H9 (cell line): ENCODE measurements at regions not wholly inside any gene's neighbourhood (a gene's known extent, or its start where the extent isn't known, plus 50 kb on each side); places are given as distances from the start of the nearest gene placed in this dataset.

Experiments
- DNase-seq: peaks from one replicate; pipeline ENCODE4 v3.0.0-alpha.2; 2017
- H2AFZ ChIP-seq: one replicate; pipeline ENCODE4 v1.6.1; 2013; ENCODE audit warnings: mild to moderate bottlenecking, low read length, control low read depth, moderate library complexity
- H2AK5ac ChIP-seq: 2 replicates; pipeline ENCODE4 v1.6.1; 2013; ENCODE audit warnings: low read length, control low read depth, mixed read lengths; ENCODE audit not compliant: insufficient read length
- H2BK120ac ChIP-seq: one replicate; pipeline ENCODE4 v1.6.1; 2013; ENCODE audit warnings: low read depth, mild to moderate bottlenecking, low read length, control low read depth, inconsistent platforms; ENCODE audit not compliant: poor library complexity, severe bottlenecking
- H2BK12ac ChIP-seq: 2 replicates; pipeline ENCODE4 v1.6.1; 2013; ENCODE audit warnings: low read length, control low read depth, mixed read lengths, low read depth; ENCODE audit not compliant: insufficient read length
- H2BK15ac ChIP-seq: 2 replicates; pipeline ENCODE4 v1.6.1; 2013; ENCODE audit warnings: low read depth, low read length, control low read depth
- H2BK20ac ChIP-seq: one replicate; pipeline ENCODE4 v1.6.1; 2013; ENCODE audit warnings: low read depth, mild to moderate bottlenecking, low read length, control low read depth, inconsistent platforms; ENCODE audit not compliant: poor library complexity, severe bottlenecking
- H2BK5ac ChIP-seq: 2 replicates; pipeline ENCODE4 v1.6.1; 2013; ENCODE audit warnings: low read length, control low read depth, mixed read lengths; ENCODE audit not compliant: insufficient read length
- H3K14ac ChIP-seq: 2 replicates; pipeline ENCODE4 v1.6.1; 2013; ENCODE audit warnings: low read length, control low read depth; ENCODE audit not compliant: insufficient read depth
- H3K18ac ChIP-seq: 2 replicates; pipeline ENCODE4 v1.6.1; 2013; ENCODE audit warnings: low read depth, mild to moderate bottlenecking, mixed read lengths, low read length, control low read depth; ENCODE audit not compliant: insufficient read length
- H3K23ac ChIP-seq: 2 replicates; pipeline ENCODE4 v1.6.1; 2013; ENCODE audit warnings: low read length, control low read depth, mixed read lengths, low read depth; ENCODE audit not compliant: insufficient read length
- H3K23me2 ChIP-seq: 2 replicates; pipeline ENCODE4 v1.6.1; 2013; ENCODE audit warnings: low read depth, mild to moderate bottlenecking, mixed read lengths, low read length, control low read depth; ENCODE audit not compliant: insufficient read length, poor library complexity, severe bottlenecking
- H3K27ac ChIP-seq: 2 replicates; pipeline ENCODE4 v1.5.1; 2013; ENCODE audit warnings: low read length, control low read depth, mixed read lengths, low read depth; ENCODE audit not compliant: insufficient read length
- H3K27me3 ChIP-seq: 2 replicates; pipeline ENCODE4 v1.6.1; 2013; ENCODE audit warnings: low read length, control low read depth, inconsistent platforms; ENCODE audit not compliant: insufficient read depth
- H3K4ac ChIP-seq: 2 replicates; pipeline ENCODE4 v1.6.1; 2013; ENCODE audit warnings: low read depth, mild to moderate bottlenecking, control low read depth, inconsistent platforms, low read length, moderate library complexity
- H3K4me1 ChIP-seq: 2 replicates; pipeline ENCODE4 v1.6.1; 2013; ENCODE audit warnings: low read length, control low read depth, inconsistent platforms; ENCODE audit not compliant: insufficient read depth
- H3K4me2 ChIP-seq: 2 replicates; pipeline ENCODE4 v1.6.1; 2013; ENCODE audit warnings: low read length, control low read depth, mixed read lengths; ENCODE audit not compliant: insufficient read length, insufficient read depth
- H3K56ac ChIP-seq: 2 replicates; pipeline ENCODE4 v1.6.1; 2013; ENCODE audit warnings: low read depth, mild to moderate bottlenecking, mixed read lengths, low read length, control low read depth; ENCODE audit not compliant: insufficient read length
- H3K79me1 ChIP-seq: 2 replicates; pipeline ENCODE4 v1.6.1; 2013; ENCODE audit warnings: low read depth, mild to moderate bottlenecking, moderate library complexity, low read length, control low read depth, inconsistent platforms; ENCODE audit not compliant: insufficient read depth, poor library complexity, severe bottlenecking
- H3K79me2 ChIP-seq: 2 replicates; pipeline ENCODE4 v1.6.1; 2013; ENCODE audit warnings: low read length, control low read depth, inconsistent platforms; ENCODE audit not compliant: insufficient read depth
- H3K9ac ChIP-seq: 2 replicates; pipeline ENCODE4 v1.6.1; 2013; ENCODE audit warnings: low read length, control low read depth, mixed read lengths; ENCODE audit not compliant: insufficient read length; ENCODE audit errors: extremely low read depth
- H3K9me3 ChIP-seq: one replicate; pipeline ENCODE4 v1.6.1; 2013; ENCODE audit warnings: low read depth, low read length, inconsistent platforms; ENCODE audit not compliant: control insufficient read depth
- H3T11ph ChIP-seq: one replicate; pipeline ENCODE4 v1.6.1; 2013; ENCODE audit warnings: mild to moderate bottlenecking, low read length, control low read depth, inconsistent platforms
- H4K20me1 ChIP-seq: one replicate; pipeline ENCODE4 v1.6.1; 2013; ENCODE audit not compliant: control insufficient read depth, insufficient read length, insufficient read depth
- H4K5ac ChIP-seq: 2 replicates; pipeline ENCODE4 v1.6.1; 2013; ENCODE audit warnings: low read depth, mild to moderate bottlenecking, mixed read lengths, low read length, control low read depth; ENCODE audit not compliant: insufficient read length
- H4K8ac ChIP-seq: replicated peaks from 2 replicates; pipeline ENCODE4 v1.6.1; 2013; ENCODE audit warnings: low read length, control low read depth, mixed read lengths, low read depth; ENCODE audit not compliant: insufficient read length
- H4K91ac ChIP-seq: 2 replicates; pipeline ENCODE4 v1.6.1; 2013; ENCODE audit warnings: low read depth, mild to moderate bottlenecking, moderate library complexity, mixed read lengths, low read length, control low read depth; ENCODE audit not compliant: insufficient read length
- H3K27ac Mint-ChIP-seq, 3 experiments: 2 replicates in 2 of 3; 3 replicates in 1 of 3; pipeline ENCODE4 v1.8.0; 2020 to 2021; ENCODE audit warnings: mixed read lengths in 3 of 3, mild to moderate bottlenecking in 1 of 3, moderate library complexity in 1 of 3
- H3K27me3 Mint-ChIP-seq: 2 replicates; pipeline ENCODE4 v1.8.0; 2021; ENCODE audit warnings: low read depth, mild to moderate bottlenecking, moderate library complexity, mixed read lengths
- H3K36me3 Mint-ChIP-seq, 3 experiments: 2 replicates in 2 of 3; 3 replicates in 1 of 3; pipeline ENCODE4 v1.8.0; 2020 to 2021; ENCODE audit warnings: low read depth in 3 of 3, mixed read lengths in 3 of 3; ENCODE audit not compliant: insufficient read depth in 1 of 3
- H3K4me1 Mint-ChIP-seq, 2 experiments: 2 replicates each; pipeline ENCODE4 v1.8.0; 2020; ENCODE audit warnings: mixed read lengths in 2 of 2
- H3K4me3 Mint-ChIP-seq, 2 experiments: 2 replicates in 1 of 2; 3 replicates in 1 of 2; pipeline ENCODE4 v1.8.0; 2020 to 2021; ENCODE audit warnings: mild to moderate bottlenecking in 2 of 2, mixed read lengths in 2 of 2, moderate library complexity in 1 of 2
- H3K9me3 Mint-ChIP-seq, 2 experiments: 2 replicates in 1 of 2; 3 replicates in 1 of 2; pipeline ENCODE4 v1.8.0; 2020; ENCODE audit warnings: mild to moderate bottlenecking in 2 of 2, mixed read lengths in 2 of 2, moderate library complexity in 1 of 2
- CTCF ChIP-seq: fragments of 200-600 bp; sonication (generic); conservative IDR thresholded peaks from 3 replicates; pipeline ENCODE4 v1.8.0; 2021; ENCODE audit warnings: antibody characterized with exemption, mild to moderate bottlenecking
- WGBS: extraction: QIAGEN DNeasy Blood & Tissue Kit; methylation state at CpG from one replicate; pipeline ENCODE4 v1.1.7; 2013; ENCODE audit warnings: missing lambda C conversion rate, low lambda C conversion rate, mixed read lengths; ENCODE audit not compliant: insufficient read length; ENCODE audit errors: extremely low coverage; 5-methylcytosine and 5-hydroxymethylcytosine counted together

DNA sequence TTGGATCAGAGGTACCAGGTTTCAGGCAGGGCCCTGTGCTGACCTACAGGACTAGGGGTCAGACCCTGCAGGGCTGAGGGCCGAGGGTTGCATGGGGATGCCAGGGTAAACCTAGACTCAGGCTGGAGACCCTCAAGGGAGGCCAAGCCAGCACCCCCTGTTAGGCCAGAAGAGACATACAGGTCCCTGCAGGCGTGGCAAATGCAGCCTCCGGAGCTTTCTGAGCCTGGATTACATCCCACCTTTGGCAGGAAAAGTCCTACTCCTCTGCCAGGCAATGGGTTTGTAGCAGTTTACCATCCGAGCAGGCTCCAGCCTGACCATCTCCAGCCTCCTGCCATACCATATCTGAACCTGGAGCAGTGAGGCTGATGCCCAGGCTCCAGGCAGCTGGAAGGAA is 425.3 kb downstream of the NPHP4 start:
- Mint-ChIP-seq H3K9me3 (peaks cover 18 to 20% of the 10 kb centered on the region in 2 experiments), H3K36me3 (no peaks in the 10 kb centered on the region), H3K27ac (no peak overlapping the region), H3K4me3 (no peak overlapping the region), H3K4me1 (no peaks in the 10 kb centered on the region), H3K27me3 (peaks cover 9% of the 10 kb centered on the region)
- Histone ChIP-seq H3K9me3 (no peaks in the 10 kb centered on the region), H3K23ac (no peak overlapping the region), H3K4me2 (no peak overlapping the region), H4K91ac (no peak overlapping the region), H3T11ph (no peak overlapping the region), H3K27me3 (no peaks in the 10 kb centered on the region), H3K27ac (no peak overlapping the region), H3K9ac (no peak overlapping the region), H3K79me1 (no peaks in the 10 kb centered on the region), H2BK15ac (no peak overlapping the region), H3K14ac (peak overlapping the region; percentile 41), H2BK20ac (no peak overlapping the region), H4K5ac (no peak overlapping the region), H3K79me2 (no peaks in the 10 kb centered on the region), H2BK120ac (no peak overlapping the region), H2BK5ac (no peak overlapping the region), H4K20me1 (no peaks in the 10 kb centered on the region), H3K56ac (no peak overlapping the region), H2AK5ac (no peak overlapping the region), H3K18ac (no peak overlapping the region), H3K4me1 (no peaks in the 10 kb centered on the region), H2BK12ac (no peak overlapping the region), H3K23me2 (no peaks in the 10 kb centered on the region), H4K8ac (no peak overlapping the region), H3K4ac (no peak overlapping the region), H2AFZ (no peak overlapping the region)
- WGBS, result no CpG with 5 or more reads among the region's 4 CpGs
- no peak for TF ChIP-seq CTCF
- DNase-seq, result no peak
